ENCODE measurements at regions not wholly inside any gene's neighbourhood (a gene's known extent, or its start where the extent isn't known, plus 50 kb on each side); places are given as distances from the start of the nearest gene placed in this dataset.

DNA sequence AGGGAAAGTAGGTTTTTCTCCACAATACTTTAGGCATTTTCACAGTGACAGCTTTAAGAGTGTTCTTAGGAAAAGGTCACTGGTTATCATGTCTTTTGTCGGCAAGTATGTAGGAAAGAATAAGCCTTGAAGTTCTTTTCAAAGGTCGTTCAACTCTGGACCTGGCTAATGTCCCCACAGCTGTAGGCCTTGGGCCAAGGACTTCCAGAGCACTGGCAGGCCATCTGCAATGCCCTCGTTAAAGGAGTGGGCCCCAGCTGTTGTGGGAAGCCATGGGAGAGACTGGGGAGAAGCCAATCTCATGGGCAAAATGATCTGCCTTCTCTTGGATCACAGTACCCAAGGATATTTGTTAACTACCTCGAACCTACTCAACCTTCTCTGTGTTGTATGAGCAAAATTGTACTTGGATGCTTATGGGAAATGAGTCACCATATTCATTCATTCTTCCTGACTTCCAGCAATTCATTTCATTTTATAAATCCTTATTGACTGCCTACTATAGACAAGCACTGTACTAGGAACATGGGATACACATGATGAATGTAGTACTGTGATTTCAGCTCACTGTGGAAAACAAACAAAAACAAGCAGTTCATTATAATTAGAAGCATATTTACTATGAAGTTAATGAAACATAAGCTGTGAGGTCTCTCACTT is 141.1 kb upstream of the KIT start:
- Histone ChIP-seq H3K27me3 (ENCODE audit: insufficient read depth, low read depth, low read length) (no peaks in the 10 kb centered on the region), H3K4me2 (ENCODE audit: low read length) (no peak overlapping the region), H3K9ac (ENCODE audit: low read length) (no peak overlapping the region), H4K20me1 (ENCODE audit: insufficient read depth) (no peaks in the 10 kb centered on the region), H3K36me3 (ENCODE audit: insufficient read depth, low read length) (no peaks in the 10 kb centered on the region), H2AFZ (ENCODE audit: low read depth, low read length) (no peak overlapping the region), H3K79me2 (replicated peaks; ENCODE audit: insufficient read depth, low read length) (no peaks in the 10 kb centered on the region), H3F3A (ENCODE audit: insufficient read depth, low read length, poor library complexity, severe bottlenecking) (no peaks in the 10 kb centered on the region), H3K4me3 (ENCODE audit: low read length) (no peak overlapping the region), H3K9me2 (ENCODE audit: insufficient read depth, low read length) (no peaks in the 10 kb centered on the region), H3K9me3 (ENCODE audit: low read length) (no peaks in the 10 kb centered on the region), H3K27ac (ENCODE audit: low read length) (no peak overlapping the region)
- TF ChIP-seq EP300 (conservative IDR thresholded peaks at IDR 0.05; ENCODE audit: poor library complexity, severe bottlenecking) (no peak), RAD21 (conservative IDR thresholded peaks at IDR 0.05) (no peak), POLR2AphosphoS5 (IDR thresholded peaks at IDR 0.05) (no peak), MXI1 (conservative IDR thresholded peaks at IDR 0.05; ENCODE audit: poor library complexity, severe bottlenecking) (no peak), EZH2 (IDR thresholded peaks at IDR 0.05; ENCODE audit: borderline replicate concordance, insufficient read depth, low read length, poor library complexity, severe bottlenecking) (no peak), SMC3 (conservative IDR thresholded peaks at IDR 0.05; ENCODE audit: poor library complexity) (no peak)
- TF ChIP-seq, protein P1, sequence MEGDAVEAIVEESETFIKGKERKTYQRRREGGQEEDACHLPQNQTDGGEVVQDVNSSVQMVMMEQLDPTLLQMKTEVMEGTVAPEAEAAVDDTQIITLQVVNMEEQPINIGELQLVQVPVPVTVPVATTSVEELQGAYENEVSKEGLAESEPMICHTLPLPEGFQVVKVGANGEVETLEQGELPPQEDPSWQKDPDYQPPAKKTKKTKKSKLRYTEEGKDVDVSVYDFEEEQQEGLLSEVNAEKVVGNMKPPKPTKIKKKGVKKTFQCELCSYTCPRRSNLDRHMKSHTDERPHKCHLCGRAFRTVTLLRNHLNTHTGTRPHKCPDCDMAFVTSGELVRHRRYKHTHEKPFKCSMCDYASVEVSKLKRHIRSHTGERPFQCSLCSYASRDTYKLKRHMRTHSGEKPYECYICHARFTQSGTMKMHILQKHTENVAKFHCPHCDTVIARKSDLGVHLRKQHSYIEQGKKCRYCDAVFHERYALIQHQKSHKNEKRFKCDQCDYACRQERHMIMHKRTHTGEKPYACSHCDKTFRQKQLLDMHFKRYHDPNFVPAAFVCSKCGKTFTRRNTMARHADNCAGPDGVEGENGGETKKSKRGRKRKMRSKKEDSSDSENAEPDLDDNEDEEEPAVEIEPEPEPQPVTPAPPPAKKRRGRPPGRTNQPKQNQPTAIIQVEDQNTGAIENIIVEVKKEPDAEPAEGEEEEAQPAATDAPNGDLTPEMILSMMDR (IDR thresholded peaks at IDR 0.05; ENCODE audit: poor library complexity, severe bottlenecking): no peak
- TF ChIP-seq, protein P2, sequence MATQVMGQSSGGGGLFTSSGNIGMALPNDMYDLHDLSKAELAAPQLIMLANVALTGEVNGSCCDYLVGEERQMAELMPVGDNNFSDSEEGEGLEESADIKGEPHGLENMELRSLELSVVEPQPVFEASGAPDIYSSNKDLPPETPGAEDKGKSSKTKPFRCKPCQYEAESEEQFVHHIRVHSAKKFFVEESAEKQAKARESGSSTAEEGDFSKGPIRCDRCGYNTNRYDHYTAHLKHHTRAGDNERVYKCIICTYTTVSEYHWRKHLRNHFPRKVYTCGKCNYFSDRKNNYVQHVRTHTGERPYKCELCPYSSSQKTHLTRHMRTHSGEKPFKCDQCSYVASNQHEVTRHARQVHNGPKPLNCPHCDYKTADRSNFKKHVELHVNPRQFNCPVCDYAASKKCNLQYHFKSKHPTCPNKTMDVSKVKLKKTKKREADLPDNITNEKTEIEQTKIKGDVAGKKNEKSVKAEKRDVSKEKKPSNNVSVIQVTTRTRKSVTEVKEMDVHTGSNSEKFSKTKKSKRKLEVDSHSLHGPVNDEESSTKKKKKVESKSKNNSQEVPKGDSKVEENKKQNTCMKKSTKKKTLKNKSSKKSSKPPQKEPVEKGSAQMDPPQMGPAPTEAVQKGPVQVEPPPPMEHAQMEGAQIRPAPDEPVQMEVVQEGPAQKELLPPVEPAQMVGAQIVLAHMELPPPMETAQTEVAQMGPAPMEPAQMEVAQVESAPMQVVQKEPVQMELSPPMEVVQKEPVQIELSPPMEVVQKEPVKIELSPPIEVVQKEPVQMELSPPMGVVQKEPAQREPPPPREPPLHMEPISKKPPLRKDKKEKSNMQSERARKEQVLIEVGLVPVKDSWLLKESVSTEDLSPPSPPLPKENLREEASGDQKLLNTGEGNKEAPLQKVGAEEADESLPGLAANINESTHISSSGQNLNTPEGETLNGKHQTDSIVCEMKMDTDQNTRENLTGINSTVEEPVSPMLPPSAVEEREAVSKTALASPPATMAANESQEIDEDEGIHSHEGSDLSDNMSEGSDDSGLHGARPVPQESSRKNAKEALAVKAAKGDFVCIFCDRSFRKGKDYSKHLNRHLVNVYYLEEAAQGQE (IDR thresholded peaks at IDR 0.05; ENCODE audit: borderline replicate concordance): no peak

DNA sequence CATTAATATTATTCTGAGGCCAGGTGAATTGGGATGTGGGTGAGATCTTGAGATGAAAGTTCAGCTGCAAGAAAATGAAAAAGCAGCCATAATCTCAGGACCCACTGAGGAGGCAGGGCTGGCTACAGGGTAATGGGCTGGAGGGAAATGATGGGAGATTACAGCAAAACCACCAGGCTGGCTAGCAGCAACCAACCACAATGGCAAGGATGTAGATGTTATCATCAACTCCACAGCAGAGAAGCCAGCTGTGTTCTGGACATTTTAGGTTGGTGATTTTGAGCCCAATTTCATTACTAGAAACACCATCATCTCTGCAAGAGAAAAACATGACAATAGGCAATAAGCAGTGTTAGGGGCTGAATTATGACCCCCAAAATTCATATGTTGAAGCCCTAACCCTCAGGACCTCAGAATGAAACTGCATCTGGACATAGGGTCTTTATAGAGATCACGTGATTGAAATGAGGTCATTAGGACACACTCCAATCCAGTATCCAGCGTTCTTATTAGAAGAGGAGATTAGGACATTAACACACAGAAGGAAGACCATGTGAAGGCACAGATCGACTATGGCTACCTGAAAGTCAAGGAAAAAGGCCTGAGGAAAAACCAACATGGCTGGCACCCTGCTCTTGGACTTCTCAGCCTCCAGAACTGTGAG is 139.8 kb upstream of the KIT start:
- Histone ChIP-seq H3K79me2 (replicated peaks; ENCODE audit: insufficient read depth, low read length) (no peaks in the 10 kb centered on the region), H3K27ac (ENCODE audit: low read length) (no peak overlapping the region), H3K4me3 (ENCODE audit: low read length) (no peak overlapping the region), H3K9me3 (ENCODE audit: low read length) (no peaks in the 10 kb centered on the region), H3K9ac (ENCODE audit: low read length) (no peak overlapping the region), H4K20me1 (ENCODE audit: insufficient read depth) (no peaks in the 10 kb centered on the region), H3F3A (ENCODE audit: insufficient read depth, low read length, poor library complexity, severe bottlenecking) (no peaks in the 10 kb centered on the region), H3K9me2 (ENCODE audit: insufficient read depth, low read length) (no peaks in the 10 kb centered on the region), H3K36me3 (ENCODE audit: insufficient read depth, low read length) (no peaks in the 10 kb centered on the region), H3K27me3 (ENCODE audit: insufficient read depth, low read depth, low read length) (no peaks in the 10 kb centered on the region), H2AFZ (ENCODE audit: low read depth, low read length) (no peak overlapping the region), H3K4me2 (ENCODE audit: low read length) (no peak overlapping the region)
- TF ChIP-seq MXI1 (conservative IDR thresholded peaks at IDR 0.05; ENCODE audit: poor library complexity, severe bottlenecking) (no peak), EP300 (conservative IDR thresholded peaks at IDR 0.05; ENCODE audit: poor library complexity, severe bottlenecking) (no peak), POLR2AphosphoS5 (IDR thresholded peaks at IDR 0.05) (no peak), TAF1 (IDR thresholded peaks at IDR 0.05; ENCODE audit: low read depth) (no peak), SMC3 (conservative IDR thresholded peaks at IDR 0.05; ENCODE audit: poor library complexity) (no peak), EZH2 (IDR thresholded peaks at IDR 0.05; ENCODE audit: borderline replicate concordance, insufficient read depth, low read length, poor library complexity, severe bottlenecking) (no peak), RAD21 (conservative IDR thresholded peaks at IDR 0.05) (no peak)
- TF ChIP-seq, protein P1 (IDR thresholded peaks at IDR 0.05; ENCODE audit: poor library complexity, severe bottlenecking): no peak
- TF ChIP-seq, protein P2 (IDR thresholded peaks at IDR 0.05; ENCODE audit: borderline replicate concordance): no peak

All from neural cell (in vitro differentiated cells).